GM12864 (cell line): ENCODE measurements at regions not wholly inside any gene's neighbourhood (a gene's known extent, or its start where the extent isn't known, plus 50 kb on each side); places are given as distances from the start of the nearest gene placed in this dataset.

ENCODE experiments used
- DNase-seq: peaks from one replicate; pipeline ENCODE4 v3.0.0-alpha.2; 2011; ENCODE audit warnings: low read depth
- H3K4me3 ChIP-seq: 2 replicates; pipeline ENCODE4 v1.5.1; 2011; ENCODE audit warnings: mild to moderate bottlenecking, low read depth, low read length, control low read depth
- CTCF ChIP-seq: IDR thresholded peaks from 2 replicates; pipeline ENCODE4 v1.5.1; 2011; ENCODE audit warnings: low read depth, mild to moderate bottlenecking, moderate library complexity, low read length, control low read depth, inconsistent platforms; ENCODE audit errors: missing control alignments

GRCh38 chr12:19933924-19934323, 434.4 kb upstream of the PDE3A start:
- TF ChIP-seq CTCF = no peak
- no peak for DNase-seq
- H3K4me3 ChIP-seq = no peak overlapping the region

- H3K4me3 ChIP-seq = no peak overlapping the region
- DNase-seq = no peak
- no peak for TF ChIP-seq CTCF
Measured at GRCh38 chr12:19937161-19937560, 431.2 kb upstream of the PDE3A start.

- H3K4me3 ChIP-seq = no peak overlapping the region
- no peak for DNase-seq
- TF ChIP-seq CTCF = no peak
Measured at GRCh38 chr12:19938031-19938430, 430.3 kb upstream of the PDE3A start.

GRCh38 chr12:19938491-19938890, 429.8 kb upstream of the PDE3A start:
- H3K4me3 ChIP-seq = no peak overlapping the region
- TF ChIP-seq CTCF = no peak
- DNase-seq = no peak

- H3K4me3 ChIP-seq = no peak overlapping the region
- no peak for TF ChIP-seq CTCF
- DNase-seq = no peak
Measured at GRCh38 chr12:19940267-19940666, 428.1 kb upstream of the PDE3A start.

- no peak overlapping the region for H3K4me3 ChIP-seq
- no peak for TF ChIP-seq CTCF
- no peak for DNase-seq
Measured at GRCh38 chr12:19941096-19941495, 427.2 kb upstream of the PDE3A start.

GRCh38 chr12:19945559-19946435, 422.5 kb upstream of the PDE3A start:
- DNase-seq = no peak
- TF ChIP-seq CTCF = no peak
- no peak overlapping the region for H3K4me3 ChIP-seq
